Myocyte (in vitro differentiated cells): ENCODE measurements at regions not wholly inside any gene's neighbourhood (a gene's known extent, or its start where the extent isn't known, plus 50 kb on each side); places are given as distances from the start of the nearest gene placed in this dataset.
"Not testable (repeated sequence)": the region's sequence is repeated elsewhere in the genome, so short reads cannot be mapped to it uniquely, and the experiment has no call there.

Experiments
- DNase-seq: peaks from one replicate; pipeline ENCODE4 v3.0.0-alpha.2; 2012; ENCODE audit warnings: low read depth

GRCh38 chr16:88128556-88128955, 177.3 kb downstream of the BANP start:
- no peak for DNase-seq

GRCh38 chr16:88129133-88129532, 177.9 kb downstream of the BANP start:
- DNase-seq, result not testable (repeated sequence)

- no peak for DNase-seq
Observed at GRCh38 chr16:88130016-88130415, 178.8 kb downstream of the BANP start.

GRCh38 chr16:88130681-88131080, 179.4 kb downstream of the BANP start:
- DNase-seq, result no peak

GRCh38 chr16:88131256-88131655, 180.0 kb downstream of the BANP start:
- DNase-seq, result no peak

GRCh38 chr16:88131966-88132365, 180.7 kb downstream of the BANP start:
- no peak for DNase-seq

GRCh38 chr16:88132836-88133506, 181.7 kb downstream of the BANP start:
- no peak for DNase-seq

- DNase-seq, result no peak
Observed at GRCh38 chr16:88133507-88133843, 182.2 kb downstream of the BANP start.

GRCh38 chr16:88134172-88134898, 183.1 kb downstream of the BANP start:
- not testable (repeated sequence) for DNase-seq

- peak; percentile 33 for DNase-seq
Observed at GRCh38 chr16:88134899-88135682, 183.9 kb downstream of the BANP start.

- peak; percentile 78 for DNase-seq
Observed at GRCh38 chr16:88136211-88136713, 185.0 kb downstream of the BANP start.

GRCh38 chr16:88136939-88137338, 185.7 kb downstream of the BANP start:
- not testable (repeated sequence) for DNase-seq

- not testable (repeated sequence) for DNase-seq
Observed at GRCh38 chr16:88139141-88139540, 187.9 kb downstream of the BANP start.

GRCh38 chr16:88140195-88140594, 189.0 kb downstream of the BANP start:
- DNase-seq, result not testable (repeated sequence)

GRCh38 chr16:88141580-88141979, 190.3 kb downstream of the BANP start:
- DNase-seq, result no peak

- DNase-seq, result not testable (repeated sequence)
Observed at GRCh38 chr16:88142056-88142935, 191.1 kb downstream of the BANP start.

GRCh38 chr16:88143122-88144027, 192.1 kb downstream of the BANP start:
- DNase-seq, result not testable (repeated sequence)

GRCh38 chr16:88144028-88144511, 192.8 kb downstream of the BANP start:
- DNase-seq, result no peak

- not testable (repeated sequence) for DNase-seq
Observed at GRCh38 chr16:88145376-88145775, 194.1 kb downstream of the BANP start.
